GM21360 (cell line): ENCODE measurements at regions not wholly inside any gene's neighbourhood (a gene's known extent, or its start where the extent isn't known, plus 50 kb on each side); places are given as distances from the start of the nearest gene placed in this dataset.

Source experiments
- ATAC-seq: cut with Tn5 transposase; IDR thresholded peaks from one replicate; pipeline ENCODE4 v1.9.1; 2021; ENCODE audit warnings: mild to moderate bottlenecking, moderate library complexity; ENCODE audit not compliant: unreplicated experiment

DNA sequence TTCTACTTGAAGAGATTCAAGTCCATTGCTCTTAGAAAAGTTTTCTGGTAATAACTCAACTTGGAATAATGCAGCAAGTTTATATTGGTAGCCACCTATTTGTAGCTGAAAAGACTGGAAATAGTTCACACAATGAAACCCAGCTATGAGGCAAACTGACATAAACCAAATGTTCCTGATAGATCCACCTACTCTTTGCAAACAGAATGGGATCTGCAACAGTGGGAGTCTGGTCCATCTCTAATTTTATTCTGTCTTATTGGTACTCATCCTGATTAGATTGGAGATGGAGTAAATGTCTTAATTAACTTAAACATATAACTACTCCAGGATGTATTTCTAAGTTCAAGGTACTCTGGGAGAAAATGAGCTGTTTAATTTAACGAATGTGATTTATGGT, 438.0 kb downstream of the OLFM4 start:
- ATAC-seq = no peak

DNA sequence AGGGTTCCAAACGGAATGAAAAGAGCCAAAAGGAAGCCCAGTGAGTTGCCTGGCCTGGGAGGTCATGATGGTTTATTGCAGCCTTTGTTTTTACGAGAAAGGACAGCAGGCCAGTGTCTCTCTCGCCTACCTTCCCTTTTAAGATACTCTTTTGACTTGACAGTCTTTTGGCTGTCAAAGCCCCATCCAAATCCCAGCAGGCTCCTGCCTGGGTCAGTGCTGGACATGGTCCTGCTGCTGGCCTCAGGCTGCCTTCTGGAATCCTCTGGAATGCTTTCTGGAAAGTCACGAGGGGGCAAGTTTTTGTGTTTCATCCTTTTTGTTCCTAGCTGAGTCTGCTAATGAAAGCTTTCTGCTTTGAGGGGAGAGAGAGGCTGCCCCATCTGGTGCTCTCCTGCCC, 444.8 kb downstream of the OLFM4 start:
- no peak for ATAC-seq

DNA sequence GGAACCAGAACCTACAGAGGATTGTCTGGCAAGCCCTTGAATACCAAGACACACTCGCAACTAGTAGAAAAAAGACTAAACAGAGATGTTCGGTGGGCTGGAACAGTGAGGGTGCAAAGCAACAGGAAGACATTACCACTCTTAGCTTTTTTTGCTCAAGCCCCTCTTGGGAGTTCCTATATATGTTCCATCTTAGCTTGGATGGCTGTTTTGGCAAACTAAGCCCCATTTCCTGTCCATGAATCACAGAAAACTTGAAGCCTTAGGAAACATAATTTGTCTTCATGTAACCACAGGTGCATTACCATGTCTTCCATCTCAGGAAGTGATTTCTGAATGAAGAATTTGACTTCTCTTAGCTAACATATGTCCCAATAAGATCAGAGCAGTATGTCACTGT, 446.3 kb downstream of the OLFM4 start:
- ATAC-seq = no peak

DNA sequence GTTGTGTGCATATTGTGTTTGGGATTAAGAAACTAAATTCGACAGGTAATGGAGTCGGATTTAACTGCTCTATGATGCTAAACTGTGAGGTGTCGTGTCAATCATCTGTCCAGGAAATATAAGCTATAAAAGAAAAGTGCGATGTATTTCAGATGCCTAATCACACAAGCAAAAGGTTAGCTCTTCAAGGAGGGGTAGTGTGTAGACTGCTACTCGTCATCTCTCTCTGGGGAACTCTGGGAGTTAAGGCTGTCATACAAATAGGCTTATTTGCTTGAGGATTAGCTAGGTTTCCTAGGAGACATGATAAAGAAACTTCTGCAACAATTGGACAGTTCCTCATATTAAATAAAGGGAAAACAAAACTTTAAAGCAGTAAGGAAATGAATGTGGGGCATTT, 462.1 kb downstream of the OLFM4 start:
- ATAC-seq = no peak

DNA sequence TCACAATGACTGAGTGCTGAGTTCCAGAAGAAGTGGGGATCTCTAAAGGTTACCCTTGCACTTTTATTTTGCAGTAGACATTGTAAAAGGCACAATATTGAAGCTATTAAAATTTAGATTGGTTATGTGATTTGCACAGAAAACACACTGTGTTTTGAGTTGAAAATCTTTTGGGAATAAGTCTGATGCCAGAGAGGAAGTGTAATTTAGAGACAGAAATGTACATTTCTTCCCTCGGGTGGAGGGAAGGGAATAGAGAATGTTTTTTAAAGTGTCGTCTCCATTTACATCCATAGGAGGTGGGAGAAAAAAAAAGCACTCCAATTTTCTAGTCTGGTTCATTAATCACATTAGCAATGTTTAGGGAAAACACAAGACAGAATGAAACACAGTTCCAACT, 465.8 kb downstream of the OLFM4 start:
- no peak for ATAC-seq

DNA sequence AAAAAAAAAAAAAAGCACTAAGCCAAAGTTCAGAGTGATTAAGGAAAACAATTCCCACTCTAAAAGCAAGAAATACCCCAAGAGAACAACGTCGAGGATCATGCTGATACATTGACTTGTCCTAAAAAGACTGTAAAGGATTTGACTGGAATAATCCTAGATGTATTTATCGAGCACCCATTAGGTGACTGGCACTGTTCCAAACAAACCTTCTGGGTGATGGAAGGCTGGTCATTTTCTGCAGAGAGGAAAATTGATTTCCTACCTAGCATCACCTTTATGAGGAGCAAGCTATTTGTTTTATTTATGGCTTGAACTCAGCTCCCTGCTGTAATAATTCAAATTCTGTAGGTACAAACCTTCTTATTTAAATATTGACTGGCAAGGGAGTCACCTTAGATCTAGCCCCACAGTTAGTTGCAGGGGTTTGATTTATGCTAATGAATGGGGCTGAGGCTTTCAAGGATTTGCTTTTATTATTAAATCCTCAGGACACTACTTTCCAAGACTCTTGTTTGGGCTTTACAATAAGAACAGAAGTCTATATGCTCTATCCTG, 471.0 kb downstream of the OLFM4 start:
- ATAC-seq = no peak

DNA sequence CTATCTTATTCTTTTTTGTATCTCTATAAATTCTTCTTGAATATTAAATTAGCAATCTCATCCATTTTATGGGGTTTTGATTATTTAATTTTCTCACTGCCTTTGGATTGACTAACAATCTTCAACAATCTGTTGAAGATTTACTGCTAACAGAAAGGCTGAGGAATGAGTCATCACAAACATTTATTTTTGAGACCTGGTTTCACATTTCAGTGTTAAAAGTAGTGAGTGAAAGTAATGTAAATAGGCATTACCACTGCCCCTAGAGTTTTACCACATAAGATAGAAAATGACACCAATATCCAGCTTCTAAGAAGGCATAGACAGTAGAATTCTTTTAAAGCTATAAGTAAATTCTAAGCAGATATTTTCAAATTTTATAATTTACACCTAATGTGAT, 472.8 kb downstream of the OLFM4 start:
- ATAC-seq = no peak

DNA sequence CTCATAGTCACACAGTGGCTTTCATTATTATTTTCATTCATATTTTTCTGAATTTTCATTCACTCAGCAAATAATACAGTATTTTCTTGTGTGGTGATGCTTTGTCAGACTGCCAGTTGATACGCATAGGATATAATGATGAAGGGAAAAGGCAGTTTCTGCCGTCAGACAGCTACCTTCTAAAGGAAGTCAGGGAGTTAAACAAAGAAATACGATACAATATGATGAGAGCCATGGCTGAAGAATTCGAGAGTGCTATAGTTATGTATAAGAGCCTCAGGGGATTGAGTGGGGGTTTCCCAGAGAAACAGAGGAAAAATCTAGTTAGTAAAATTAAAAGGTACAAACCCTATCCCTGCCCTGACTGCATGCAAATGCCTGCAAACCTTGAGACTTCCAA, 479.1 kb downstream of the OLFM4 start:
- ATAC-seq = no peak

DNA sequence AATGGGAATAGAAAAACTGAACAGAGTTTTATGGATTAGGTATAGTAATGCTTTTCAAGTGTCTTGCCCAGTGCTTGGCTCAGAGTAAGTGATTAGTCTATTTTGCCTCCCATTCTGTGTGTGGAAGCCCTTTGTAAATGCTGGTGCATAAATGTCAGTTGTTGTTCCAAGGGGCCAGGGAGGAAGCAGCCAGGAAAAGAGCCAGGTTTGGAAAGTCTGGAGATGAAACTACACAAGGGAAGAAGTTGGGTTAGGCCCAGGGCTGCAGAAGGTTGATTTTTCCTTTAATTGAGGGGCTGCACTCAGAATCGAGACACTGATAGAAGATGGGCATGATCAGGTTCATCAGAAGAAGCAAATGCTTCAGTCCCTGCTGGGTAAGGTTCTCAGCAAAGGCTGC, 484.0 kb downstream of the OLFM4 start:
- no peak for ATAC-seq

DNA sequence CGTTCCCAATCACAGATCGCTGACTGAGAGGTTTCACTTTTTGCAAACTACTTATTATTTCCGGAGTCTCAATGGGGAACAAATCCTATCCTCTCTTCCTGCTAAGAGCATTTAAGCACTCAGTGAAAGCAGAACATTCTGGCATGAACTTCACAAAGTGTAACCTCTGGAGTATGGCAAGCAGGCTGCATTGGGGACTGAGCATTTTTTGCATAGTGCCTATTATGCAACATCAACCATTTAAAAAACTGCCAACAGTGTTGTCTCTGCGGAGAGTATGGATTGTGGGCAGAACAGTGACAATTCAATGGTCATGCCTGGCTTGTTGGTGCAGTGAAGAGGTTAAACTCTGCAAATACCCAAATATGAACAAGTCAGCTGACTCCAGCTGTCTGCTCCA, 484.6 kb downstream of the OLFM4 start:
- ATAC-seq = no peak

DNA sequence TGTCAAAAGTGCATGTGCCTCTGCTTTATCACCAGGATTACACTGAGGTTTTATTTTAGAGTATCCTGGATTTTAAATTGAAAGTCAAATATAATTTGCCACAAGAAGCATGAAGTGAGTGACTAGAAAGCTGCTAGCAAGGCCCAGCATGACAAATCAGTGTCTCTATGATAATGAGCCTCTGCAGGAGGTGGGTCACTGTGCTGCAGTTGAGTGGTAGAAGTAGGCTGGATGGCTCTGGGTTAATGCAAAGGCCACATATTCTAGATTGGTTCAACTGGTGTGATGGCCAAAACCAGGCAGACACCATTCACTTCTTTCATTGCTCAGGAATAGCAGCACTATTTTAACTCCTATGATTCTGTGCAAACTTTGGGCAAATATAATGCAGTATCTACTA, 491.5 kb downstream of the OLFM4 start:
- no peak for ATAC-seq

DNA sequence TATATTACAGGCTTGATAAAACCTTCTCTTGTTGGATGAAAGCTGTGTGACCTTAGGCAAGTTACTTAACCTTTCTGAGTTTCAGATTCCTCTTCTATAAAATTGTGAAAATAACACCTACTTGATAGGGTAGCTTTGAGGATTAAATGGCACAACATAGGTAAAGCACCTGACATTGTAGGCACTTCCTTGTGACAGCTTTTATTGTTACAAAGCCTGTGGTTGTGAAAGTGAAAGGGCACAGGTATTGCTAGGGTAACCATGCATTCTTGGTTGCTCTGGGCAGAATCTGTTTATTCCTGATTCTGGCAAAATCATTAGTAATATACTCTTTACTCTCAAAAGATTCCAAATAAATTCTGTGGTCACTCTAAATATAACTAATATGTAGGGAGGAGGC, 493.4 kb downstream of the OLFM4 start:
- ATAC-seq = no peak

DNA sequence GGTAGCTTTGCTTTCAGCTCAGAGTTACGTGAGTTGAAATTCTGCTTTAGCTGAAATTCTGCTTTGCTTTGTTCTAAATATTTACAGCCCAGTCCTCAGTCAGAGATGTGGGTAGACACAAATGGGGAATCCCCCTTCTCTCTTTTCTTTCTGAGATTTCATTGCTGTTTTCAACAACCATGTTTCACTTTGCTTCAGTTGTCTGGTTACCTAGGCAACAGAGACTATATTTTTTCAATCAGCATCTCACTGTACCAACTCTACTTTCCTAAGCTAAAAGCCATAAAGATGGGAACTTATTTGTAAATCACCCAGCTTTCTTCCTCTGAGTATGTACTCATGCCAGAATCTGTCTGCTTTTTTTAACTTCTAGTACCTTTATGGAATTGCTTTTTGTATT, 509.0 kb downstream of the OLFM4 start:
- ATAC-seq = no peak

DNA sequence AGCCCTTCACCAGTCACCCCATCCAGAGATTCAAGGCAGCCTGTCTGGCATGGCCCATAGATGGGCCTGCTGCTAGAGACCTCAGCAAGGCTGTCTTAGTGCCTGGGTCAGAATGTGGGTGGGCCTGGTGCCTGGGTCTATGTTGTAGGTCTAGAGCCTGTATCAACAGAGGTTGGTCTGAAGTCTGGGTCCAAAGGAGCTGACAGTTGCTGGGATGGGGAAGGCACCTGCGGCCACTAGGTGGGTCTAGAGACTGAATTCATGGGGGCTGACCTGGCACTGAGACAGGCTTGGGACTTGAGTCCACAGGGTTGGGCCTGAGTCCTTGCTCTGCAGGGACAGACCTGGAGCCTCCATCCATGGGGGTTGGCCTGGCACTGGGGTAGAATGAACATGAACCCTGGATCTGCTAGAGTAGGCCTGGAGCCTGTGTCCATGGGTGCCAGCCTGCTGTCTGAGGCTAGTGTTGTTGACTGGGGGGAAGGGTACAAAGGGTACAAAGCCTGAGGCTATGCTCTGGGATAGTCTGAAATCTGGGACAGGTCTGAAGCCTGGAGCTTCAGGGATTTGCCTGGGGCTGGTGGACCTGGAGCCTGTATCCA, 516.8 kb downstream of the OLFM4 start:
- ATAC-seq = no peak

DNA sequence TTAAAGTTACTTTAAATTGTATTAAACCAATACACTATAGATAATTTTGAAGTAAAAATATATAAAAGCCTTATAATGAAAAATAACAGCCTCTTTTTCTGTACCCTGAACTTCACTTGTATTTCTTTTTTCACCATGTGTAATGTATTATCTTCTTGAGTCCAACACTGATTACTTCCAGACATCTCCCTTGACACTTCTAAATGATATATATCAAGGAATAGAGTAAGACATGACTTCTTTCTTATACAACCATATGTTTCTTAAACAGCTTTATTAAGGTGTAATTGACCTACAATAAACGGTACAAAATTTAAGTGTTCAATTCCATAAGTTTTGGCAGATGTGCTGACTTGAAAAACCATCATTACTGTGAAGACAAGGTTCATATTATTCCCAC, 531.9 kb downstream of the OLFM4 start:
- ATAC-seq = no peak

DNA sequence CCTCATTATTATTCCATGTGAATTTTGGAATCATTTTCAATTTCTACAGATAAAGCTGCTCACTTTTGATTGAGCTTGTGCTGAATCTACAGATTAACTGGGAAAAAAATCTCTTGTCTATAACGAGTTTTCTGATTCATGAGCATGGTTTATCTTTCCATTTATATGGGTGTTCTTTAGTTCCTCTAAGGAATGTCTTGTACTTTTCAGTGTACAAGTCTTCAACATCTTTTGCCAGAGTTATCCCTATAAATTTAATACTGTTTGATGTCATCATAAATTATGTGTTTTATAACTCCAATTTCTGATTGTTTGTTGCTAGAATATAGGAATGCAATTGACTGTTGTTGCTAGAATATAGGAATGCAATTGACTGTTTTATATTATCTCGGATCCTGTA, 533.8 kb downstream of the OLFM4 start:
- no peak for ATAC-seq

DNA sequence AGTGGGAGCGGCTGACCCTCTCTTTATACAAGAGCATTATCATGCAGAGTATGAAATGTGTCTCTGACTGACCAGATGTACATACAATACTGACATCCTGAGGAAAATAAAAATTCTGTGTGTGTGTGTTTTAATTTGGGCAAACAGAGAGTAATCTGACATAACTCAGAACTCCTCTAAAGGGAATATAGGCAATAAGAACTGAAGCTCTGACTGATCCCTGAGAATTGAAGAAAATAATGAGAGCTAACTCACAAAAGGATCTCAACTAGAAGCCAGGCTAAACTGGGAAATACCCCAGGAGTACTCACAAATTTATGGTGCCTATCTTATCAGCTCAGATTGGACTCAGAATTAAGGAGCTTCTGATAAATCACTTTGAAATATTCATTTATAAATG, 539.9 kb downstream of the OLFM4 start:
- no peak for ATAC-seq

DNA sequence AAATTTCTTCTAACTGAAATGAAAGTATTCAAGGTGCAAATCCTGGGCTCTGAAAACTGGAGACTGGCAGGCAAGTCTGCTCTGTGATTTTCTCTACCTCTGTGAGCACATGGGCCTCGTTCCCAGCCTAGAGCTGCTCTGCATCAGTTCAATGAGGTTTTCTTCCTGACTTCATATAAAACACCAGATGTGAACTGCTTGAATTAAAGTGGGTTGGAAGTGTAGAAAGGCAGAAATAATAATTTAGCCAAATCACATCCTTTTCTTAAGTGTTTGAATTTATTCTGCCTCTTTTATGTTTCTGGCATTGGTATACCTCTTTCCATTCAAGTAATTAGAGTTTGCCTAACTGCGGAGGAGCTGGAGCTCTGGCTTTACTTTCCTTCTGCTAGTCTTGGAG, 540.8 kb downstream of the OLFM4 start:
- ATAC-seq = no peak

DNA sequence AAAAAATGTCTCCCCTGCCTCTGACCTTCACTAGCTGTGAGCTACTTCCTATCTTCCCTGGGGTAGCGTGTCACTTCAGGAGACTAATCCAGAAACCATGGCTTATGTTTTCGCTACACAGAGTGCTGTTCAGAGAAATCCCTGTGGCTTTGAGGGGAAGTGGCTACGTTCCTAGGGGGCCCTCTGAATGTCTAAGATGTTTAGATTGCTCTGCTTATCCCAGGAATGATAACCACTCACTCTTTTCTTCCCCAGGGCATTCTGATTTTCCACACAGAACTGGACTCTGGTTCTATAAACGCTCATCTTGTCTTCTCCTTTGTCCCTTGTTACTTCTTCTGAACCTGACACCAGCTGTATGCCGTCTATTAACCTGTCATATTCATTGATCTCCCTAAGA, 572.5 kb downstream of the OLFM4 start:
- no peak for ATAC-seq

DNA sequence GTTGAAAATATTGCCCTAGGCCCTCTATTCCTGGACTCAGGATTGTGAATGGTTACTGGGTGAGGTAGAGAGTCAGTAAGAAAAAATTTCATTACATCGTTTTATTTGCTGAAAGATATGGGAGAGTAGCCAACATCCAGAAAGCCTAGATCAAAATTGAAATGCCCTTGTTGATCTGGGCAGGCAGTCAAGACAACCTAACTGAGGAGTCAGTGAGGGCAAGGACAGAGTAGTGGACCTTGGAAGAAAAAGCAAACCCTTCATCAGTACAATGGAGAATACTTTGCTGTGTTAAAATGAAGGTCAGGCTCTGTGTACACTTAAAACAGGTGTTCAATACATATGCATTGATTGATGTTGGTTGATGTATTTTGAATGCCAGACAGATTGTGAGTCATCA, 576.7 kb downstream of the OLFM4 start:
- no peak for ATAC-seq

DNA sequence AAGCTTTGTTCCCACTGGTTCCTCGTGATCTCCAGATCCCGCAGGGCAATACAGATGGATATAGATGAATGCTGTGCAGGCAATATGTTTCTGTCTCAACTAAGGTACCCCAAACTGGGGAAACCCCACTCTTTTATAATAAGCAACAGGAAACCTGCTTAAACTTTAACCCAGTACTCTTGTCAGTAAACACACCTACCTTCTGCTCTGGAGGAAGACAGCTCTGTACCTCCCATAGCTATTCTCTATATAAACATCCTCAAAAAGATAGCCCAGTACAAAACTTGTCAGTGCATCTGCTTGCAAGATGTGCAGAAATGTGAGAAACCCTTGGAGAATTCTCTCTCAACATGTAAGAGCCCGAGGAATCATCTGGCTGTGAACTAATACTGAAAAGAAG, 583.6 kb downstream of the OLFM4 start:
- ATAC-seq = no peak

DNA sequence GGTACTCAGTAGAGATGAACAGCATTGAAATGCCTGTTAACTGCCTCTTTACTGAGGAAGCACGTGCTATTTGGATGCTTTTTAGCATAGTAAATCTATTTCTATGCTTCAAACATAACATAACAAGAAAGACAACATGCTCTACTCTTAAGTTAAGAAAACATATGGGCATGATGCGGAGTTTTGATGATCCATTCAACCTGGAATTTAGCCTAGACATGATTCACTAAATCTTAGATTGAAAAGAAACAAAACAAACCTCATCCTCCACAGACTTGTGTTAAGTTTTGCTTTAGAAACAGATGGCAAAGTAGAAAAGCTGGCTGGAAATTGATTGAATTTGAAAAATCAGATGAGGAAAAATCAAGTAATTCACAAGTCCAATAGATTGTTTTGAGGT, 593.8 kb downstream of the OLFM4 start:
- no peak for ATAC-seq

DNA sequence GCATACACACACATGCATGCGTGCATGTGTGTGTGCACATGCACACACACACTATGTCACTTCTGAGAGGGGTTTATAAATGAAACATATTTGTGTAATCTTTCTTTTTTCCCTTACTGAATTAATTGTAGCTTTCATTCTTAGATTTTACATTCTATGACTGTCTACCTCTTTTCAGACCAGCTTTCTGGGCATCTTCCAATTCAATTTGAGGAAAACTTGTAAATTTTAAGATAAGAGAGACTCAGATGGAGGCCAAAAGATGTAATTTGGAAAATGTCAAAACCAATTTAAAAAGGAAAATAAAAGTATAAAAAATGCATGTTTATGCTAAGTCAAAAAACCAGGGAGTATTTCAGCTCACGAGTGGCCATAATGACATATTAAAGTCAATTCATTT, 594.5 kb downstream of the OLFM4 start:
- no peak for ATAC-seq
